WTC11 (cell line): ENCODE measurements at regions not wholly inside any gene's neighbourhood (a gene's known extent, or its start where the extent isn't known, plus 50 kb on each side); places are given as distances from the start of the nearest gene placed in this dataset.

Experiments used
- ATAC-seq: fragments of 200-7000 bp; cut with Tn5 transposase; 2 replicates; pipeline ENCODE4 v1.10.0; 2021; ENCODE audit warnings: mild to moderate bottlenecking, moderate library complexity
- CTCF ChIA-PET: fragments of 300-600 bp; sonication (Branson Sonifier 250); formaldehyde crosslinking; loops from one replicate; lab custom pipeline; 2021; ENCODE audit warnings: antibody characterized with exemption; lab: Charles Lee
- POLR2A ChIA-PET: fragments of 350-600 bp; sonication (Branson Sonifier 250); formaldehyde crosslinking; loops from one replicate; lab custom pipeline; 2021; ENCODE audit warnings: antibody characterized with exemption; lab: Charles Lee
- DNase-seq: peaks from one replicate; pipeline ENCODE4 v3.0.0; 2021; ENCODE audit warnings: low spot score
- H3K27ac Mint-ChIP-seq: 2 replicates; pipeline ENCODE4 v1.8.0; 2021; ENCODE audit warnings: mixed read lengths
- H3K27me3 Mint-ChIP-seq: 2 replicates; pipeline ENCODE4 v1.8.0; 2021; ENCODE audit warnings: low read depth, mild to moderate bottlenecking, moderate library complexity, mixed read lengths
- H3K36me3 Mint-ChIP-seq: 2 replicates; pipeline ENCODE4 v1.8.0; 2021; ENCODE audit warnings: mixed read lengths
- H3K4me1 Mint-ChIP-seq: 2 replicates; pipeline ENCODE4 v1.8.0; 2022; ENCODE audit warnings: mixed read lengths
- H3K4me3 Mint-ChIP-seq: 2 replicates; pipeline ENCODE4 v1.8.0; 2021; ENCODE audit warnings: mild to moderate bottlenecking, moderate library complexity, mixed read lengths
- H3K9me3 Mint-ChIP-seq: 2 replicates; pipeline ENCODE4 v1.8.0; 2021; ENCODE audit warnings: mixed read lengths
- AR ChIP-seq: fragments of 250-450 bp; sonication (Bioruptor Pico); IDR thresholded peaks from 2 replicates; pipeline ENCODE4 v1.9.0; 2021; ENCODE audit warnings: mild to moderate bottlenecking
- ARID4B ChIP-seq: sonication (generic); formaldehyde crosslinking; IDR thresholded peaks from 2 replicates; pipeline ENCODE4 v1.8.0; 2023; ENCODE audit warnings: missing genetic modification reagents, mild to moderate bottlenecking, borderline replicate concordance
- CDX4 ChIP-seq: fragments of 250-450 bp; sonication (Bioruptor Pico); IDR thresholded peaks from 2 replicates; pipeline ENCODE4 v1.9.0; 2021; ENCODE audit warnings: moderate library complexity, mild to moderate bottlenecking, inconsistent platforms, borderline replicate concordance
- EMX1 ChIP-seq: fragments of 250-450 bp; sonication (Bioruptor Pico); IDR thresholded peaks from 2 replicates; pipeline ENCODE4 v1.8.0; 2021; ENCODE audit warnings: mild to moderate bottlenecking
- FOXJ3 ChIP-seq: sonication (generic); formaldehyde crosslinking; IDR thresholded peaks from 2 replicates; pipeline ENCODE4 v1.9.0; 2021; ENCODE audit warnings: missing genetic modification reagents, mild to moderate bottlenecking, borderline replicate concordance
- GRHL2 ChIP-seq: fragments of 250-450 bp; sonication (Bioruptor Pico); IDR thresholded peaks from 2 replicates; pipeline ENCODE4 v1.8.0; 2022; ENCODE audit warnings: mild to moderate bottlenecking, moderate library complexity; ENCODE audit not compliant: insufficient replicate concordance, severe bottlenecking
- IRF2 ChIP-seq: sonication (generic); formaldehyde crosslinking; IDR thresholded peaks from 2 replicates; pipeline ENCODE4 v1.8.0; 2022; ENCODE audit warnings: low read depth, missing genetic modification reagents, borderline replicate concordance
- NR1H2 ChIP-seq: sonication (generic); formaldehyde crosslinking; IDR thresholded peaks from 2 replicates; pipeline ENCODE4 v1.9.0; 2021; ENCODE audit warnings: mild to moderate bottlenecking, moderate library complexity, missing genetic modification reagents
- PRDM15 ChIP-seq: sonication (generic); formaldehyde crosslinking; IDR thresholded peaks from 2 replicates; pipeline ENCODE4 v1.8.0; 2022; ENCODE audit warnings: missing genetic modification reagents
- SP1 ChIP-seq: sonication (generic); formaldehyde crosslinking; conservative IDR thresholded peaks from 2 replicates; pipeline ENCODE4 v1.8.1; 2022; ENCODE audit warnings: missing genetic modification reagents
- TEAD1 ChIP-seq: sonication (generic); formaldehyde crosslinking; IDR thresholded peaks from 2 replicates; pipeline ENCODE4 v1.8.0; 2022; ENCODE audit warnings: mild to moderate bottlenecking, missing genetic modification reagents
- ZNF138 ChIP-seq: sonication (generic); formaldehyde crosslinking; conservative IDR thresholded peaks from 2 replicates; pipeline ENCODE4 v1.8.1; 2022; ENCODE audit warnings: mild to moderate bottlenecking, moderate library complexity, missing genetic modification reagents
- ZNF281 ChIP-seq: sonication (generic); formaldehyde crosslinking; IDR thresholded peaks from 2 replicates; pipeline ENCODE4 v1.8.0; 2023; ENCODE audit warnings: mild to moderate bottlenecking, missing genetic modification reagents
- ZNF512 ChIP-seq: sonication (generic); formaldehyde crosslinking; IDR thresholded peaks from 2 replicates; pipeline ENCODE4 v1.8.1; 2022; ENCODE audit warnings: missing genetic modification reagents, borderline replicate concordance

- Mint-ChIP-seq H3K9me3 (no peaks in the 10 kb centered on the region), H3K36me3 (no peaks in the 10 kb centered on the region), H3K27me3 (no peaks in the 10 kb centered on the region), H3K4me3 (no peak overlapping the region), H3K4me1 (peaks cover 4% of the 10 kb centered on the region), H3K27ac (no peak overlapping the region)
- DNase-seq: no peak
- TF ChIP-seq CDX4 (CRISPR knock-in tag): no peak
- TF ChIP-seq ZNF281 (CRISPR knock-in tag): no peak
- no peak for TF ChIP-seq AR (CRISPR knock-in tag)
- ChIA-PET POLR2A (no interaction called here), CTCF (no interaction called here)
- no peak for ATAC-seq
Observed at GRCh38 chr6:21354805-21355238, 238.7 kb upstream of the SOX4 start.

GRCh38 chr6:21355638-21356037 lies 237.9 kb upstream of the SOX4 start:
- DNase-seq (no peak), ATAC-seq (no peak)
- H3K4me3 Mint-ChIP-seq: no peak overlapping the region
- no peak for TF ChIP-seq SP1
- no peak for TF ChIP-seq ZNF512
- TF ChIP-seq IRF2 (CRISPR knock-in tag): no peak
- no peak for TF ChIP-seq GRHL2
- no peak for TF ChIP-seq ARID4B (CRISPR knock-in tag)
- TF ChIP-seq FOXJ3 (CRISPR knock-in tag): no peak
- no peaks in the 10 kb centered on the region for H3K36me3 Mint-ChIP-seq
- peaks cover 12% of the 10 kb centered on the region for H3K4me1 Mint-ChIP-seq
- CTCF ChIA-PET: no interaction called here
- no peaks in the 10 kb centered on the region for H3K27me3 Mint-ChIP-seq
- H3K9me3 Mint-ChIP-seq: peaks cover 4% of the 10 kb centered on the region; the same call in 1 of the 2 replicates
- POLR2A ChIA-PET: no interaction called here
- H3K27ac Mint-ChIP-seq: no peak overlapping the region

- Mint-ChIP-seq H3K27me3 (no peaks in the 10 kb centered on the region), H3K4me3 (no peak overlapping the region), H3K9me3 (peaks cover 4% of the 10 kb centered on the region; the same call in 1 of the 2 replicates), H3K27ac (no peak overlapping the region), H3K36me3 (no peaks in the 10 kb centered on the region), H3K4me1 (peaks cover 23% of the 10 kb centered on the region)
- DNase-seq: no peak
- ATAC-seq: no peak
- ChIA-PET POLR2A (no interaction called here), CTCF (no interaction called here)
- TF ChIP-seq TEAD1 (CRISPR knock-in tag): no peak
- TF ChIP-seq FOXJ3 (CRISPR knock-in tag): no peak
- TF ChIP-seq EMX1 (CRISPR knock-in tag): no peak
- no peak for TF ChIP-seq NR1H2
- TF ChIP-seq ZNF138: no peak
- TF ChIP-seq PRDM15: no peak
Observed at GRCh38 chr6:21357262-21357661, 236.3 kb upstream of the SOX4 start.
